ENCODE measurements at regions not wholly inside any gene's neighbourhood (a gene's known extent, or its start where the extent isn't known, plus 50 kb on each side); places are given as distances from the start of the nearest gene placed in this dataset.

DNA sequence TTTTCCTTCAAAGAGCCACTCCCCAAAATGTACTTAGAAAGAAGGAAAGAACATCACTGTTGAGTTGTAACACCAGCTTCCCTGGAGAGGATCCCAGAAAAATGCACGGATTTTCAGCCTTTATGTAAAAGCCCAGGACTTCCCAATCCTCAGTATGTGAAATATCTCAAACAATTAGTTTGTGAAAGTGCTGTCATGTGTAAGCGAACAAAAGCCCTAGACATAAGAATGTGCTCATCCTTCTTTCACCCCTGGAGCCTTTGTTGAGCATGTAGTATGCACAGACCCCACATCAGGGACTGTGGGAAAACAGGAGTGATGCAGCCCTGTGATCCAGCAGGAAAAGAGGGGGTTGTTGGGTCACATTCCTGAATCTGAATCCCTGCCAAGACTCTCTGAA is 441.4 kb upstream of the ZNF507 start:
- no peak for DNase-seq

DNA sequence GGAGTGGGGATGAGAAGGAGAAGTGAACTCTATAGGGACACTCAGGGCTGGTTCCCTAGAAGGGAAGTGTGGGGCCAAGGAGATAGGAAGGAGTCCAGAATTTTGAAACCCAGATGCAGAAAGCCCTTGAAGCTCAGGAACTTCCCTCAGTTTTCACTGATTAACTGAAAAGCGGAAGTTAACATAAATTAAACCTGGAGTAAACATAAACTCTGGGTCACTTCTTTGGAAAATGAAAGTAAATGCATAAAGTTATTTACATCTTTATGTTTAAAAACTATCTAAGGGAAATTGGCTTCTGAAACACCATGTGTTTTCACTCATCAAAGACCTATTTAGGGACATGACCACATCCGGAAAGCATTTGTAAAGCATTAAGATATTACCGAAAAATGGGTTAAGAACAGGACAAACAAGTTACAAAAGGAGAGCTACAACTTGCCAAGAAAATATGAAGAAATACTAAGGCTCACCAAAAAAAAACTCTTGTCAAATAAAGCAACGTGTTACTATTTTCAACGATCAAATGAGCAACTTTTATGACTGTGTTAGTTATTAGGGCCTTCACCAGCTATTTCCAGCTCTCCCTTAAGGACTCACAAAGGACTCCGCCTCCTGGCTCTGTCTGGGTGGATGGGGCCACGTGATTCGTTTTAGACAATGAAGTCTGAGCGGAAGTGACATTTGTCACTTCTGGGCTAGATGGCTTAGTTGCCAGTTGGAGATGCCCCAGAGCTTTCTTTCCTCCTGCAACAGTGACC is 439.1 kb upstream of the ZNF507 start:
- DNase-seq, result no peak

DNA sequence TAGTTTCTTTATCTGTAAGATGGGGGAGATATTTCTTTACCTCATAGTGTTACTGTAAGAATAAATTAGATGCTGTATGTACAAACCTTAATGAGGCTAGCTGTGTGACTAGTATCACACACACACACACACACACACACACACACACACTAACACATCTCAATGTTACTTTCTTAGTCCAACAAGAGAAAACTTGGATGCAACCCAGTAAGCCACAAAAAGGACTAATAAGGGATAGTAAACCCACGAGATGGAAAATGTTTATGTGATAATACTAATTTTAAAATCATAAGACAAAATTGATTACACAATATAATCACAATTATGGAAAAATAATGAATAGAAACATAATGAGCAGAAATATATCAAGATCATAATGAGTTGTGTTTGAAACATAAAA is 437.7 kb upstream of the ZNF507 start:
- no peak for DNase-seq

DNA sequence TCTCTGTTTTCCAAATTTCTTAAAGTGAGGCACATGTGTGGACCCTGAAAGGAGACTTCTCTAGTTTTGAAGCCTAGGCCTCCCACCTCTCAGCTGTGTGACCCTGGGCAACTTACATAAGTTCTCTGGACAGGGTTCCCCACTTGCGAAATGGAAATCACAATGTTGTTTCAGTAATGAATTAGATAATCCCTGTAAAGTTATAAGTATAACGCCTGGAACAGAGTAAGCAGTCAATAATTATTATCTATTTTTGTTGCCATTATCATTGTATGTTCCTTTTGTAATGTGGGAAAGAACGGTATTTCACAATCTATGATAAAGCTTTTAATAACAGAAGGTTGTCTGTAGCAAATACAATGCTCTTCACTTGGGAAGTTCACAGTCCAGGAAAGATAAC is 437.3 kb upstream of the ZNF507 start:
- DNase-seq, result no peak

DNA sequence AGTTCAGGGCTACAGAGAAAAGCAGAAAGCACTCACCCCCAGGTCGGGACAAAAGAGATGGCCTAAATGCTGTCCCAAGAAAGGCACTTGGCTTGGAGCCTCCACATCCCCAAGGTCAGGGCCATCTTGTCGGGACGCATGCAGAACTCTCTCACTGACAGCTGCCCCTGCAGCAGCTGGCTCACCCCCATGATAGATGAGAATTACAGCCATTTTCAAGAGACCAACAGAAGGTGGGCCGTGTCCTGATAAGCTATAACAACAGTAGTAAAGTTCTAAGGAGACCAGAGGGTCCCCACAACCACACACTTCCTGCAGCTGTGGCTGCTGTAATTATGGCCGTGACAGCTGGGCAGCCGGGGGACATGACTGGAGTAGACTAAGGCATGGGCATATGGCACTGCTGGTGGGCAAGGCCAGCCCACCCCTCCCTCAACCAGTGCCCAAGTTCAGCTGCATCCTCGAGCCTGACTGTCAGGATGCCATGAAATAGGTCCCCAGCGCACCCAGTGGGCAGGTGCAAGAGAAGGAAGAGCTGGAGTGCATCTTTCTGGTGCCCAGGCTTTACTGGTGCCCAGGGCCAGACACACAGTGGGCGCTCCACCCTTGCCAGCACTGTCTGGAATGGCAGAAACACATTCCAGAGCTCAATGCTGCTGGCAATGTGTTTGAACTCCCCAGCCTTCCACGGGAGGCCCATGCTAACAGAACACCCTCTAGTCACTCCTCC is 436.7 kb upstream of the ZNF507 start:
- DNase-seq, result no peak

DNA sequence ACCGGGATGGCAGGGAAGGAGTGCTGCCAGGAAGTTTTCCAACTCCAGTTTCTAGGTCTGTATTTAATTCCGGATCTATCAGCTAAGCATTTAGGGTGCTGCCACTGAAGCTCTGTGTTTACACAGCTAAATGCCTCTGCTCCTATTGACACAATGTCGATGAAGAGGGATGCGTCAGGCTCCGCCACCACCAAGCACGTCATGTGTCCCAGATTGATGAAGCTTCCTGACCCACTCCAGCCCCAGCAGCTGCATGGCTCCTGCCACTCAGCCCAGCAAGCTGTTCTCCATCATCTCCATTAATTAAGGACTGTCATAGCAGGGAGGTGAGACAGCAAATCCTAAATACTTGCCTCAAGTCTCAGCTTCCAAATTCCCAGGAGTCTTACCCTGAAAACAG is 435.2 kb upstream of the ZNF507 start:
- DNase-seq, result no peak

DNA sequence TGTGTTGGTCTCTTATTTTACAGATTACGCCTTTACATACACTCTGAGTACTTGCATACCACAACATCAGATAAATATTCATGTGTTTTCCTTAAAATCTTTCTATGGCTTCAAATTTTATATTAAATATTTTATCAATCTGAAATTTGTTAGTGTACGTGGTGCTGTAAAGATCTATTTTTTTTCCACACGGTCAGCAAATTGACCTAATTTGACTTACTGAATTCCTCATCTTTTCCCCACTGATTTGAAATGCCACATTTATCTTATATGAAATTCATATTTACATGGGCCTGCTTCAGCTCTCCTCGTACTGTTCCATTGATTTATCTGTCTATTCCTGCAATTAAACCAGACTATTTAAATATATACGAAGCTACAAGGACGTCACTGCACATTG is 433.8 kb upstream of the ZNF507 start:
- no peak for DNase-seq

DNA sequence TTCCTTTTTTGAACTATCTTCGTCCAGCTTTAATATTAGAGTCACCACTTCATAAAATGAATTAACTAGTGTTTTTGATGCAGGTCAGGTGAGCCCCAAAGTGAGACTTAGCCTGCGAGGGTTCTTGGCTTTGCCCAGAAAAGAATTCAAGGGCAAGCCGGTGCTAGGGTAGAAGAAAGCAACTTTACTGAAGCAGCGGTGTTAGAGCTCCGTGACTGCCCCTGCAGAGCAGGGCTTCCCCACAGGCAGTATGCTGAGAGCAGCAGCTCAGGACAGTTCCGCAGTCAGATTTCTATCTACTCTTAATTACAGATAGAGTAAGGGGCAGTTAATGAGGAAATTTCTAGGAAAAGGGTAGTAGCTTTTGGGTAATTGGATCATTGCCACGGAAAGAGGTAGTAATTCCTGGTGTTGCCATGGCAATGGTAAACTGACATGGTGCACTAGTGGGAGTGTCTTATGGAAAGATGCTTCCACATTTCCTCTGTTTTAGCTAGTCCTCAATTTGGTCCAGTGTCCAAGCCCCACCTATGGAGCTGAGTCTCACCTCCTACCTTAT is 432.2 kb upstream of the ZNF507 start:
- DNase-seq, result no peak

DNA sequence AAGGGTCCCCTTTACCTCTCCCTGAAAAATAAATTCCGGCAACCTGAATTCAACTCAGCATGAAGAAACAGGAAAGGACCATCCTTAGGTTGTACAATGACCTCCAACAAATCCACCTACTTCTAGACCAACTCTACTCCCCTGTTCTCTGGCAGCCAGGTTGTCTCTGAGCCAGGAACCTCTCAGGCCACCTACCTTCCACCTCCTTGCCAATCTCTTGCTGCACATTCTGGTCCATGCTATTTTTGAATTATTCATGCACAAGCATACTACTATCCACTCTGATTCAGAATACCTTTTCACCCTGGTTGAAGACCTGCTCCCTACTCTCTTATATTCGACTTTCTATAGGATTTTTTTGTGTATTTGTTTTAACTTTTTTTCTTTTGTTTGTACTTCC is 415.0 kb upstream of the ZNF507 start:
- DNase-seq, result no peak

DNA sequence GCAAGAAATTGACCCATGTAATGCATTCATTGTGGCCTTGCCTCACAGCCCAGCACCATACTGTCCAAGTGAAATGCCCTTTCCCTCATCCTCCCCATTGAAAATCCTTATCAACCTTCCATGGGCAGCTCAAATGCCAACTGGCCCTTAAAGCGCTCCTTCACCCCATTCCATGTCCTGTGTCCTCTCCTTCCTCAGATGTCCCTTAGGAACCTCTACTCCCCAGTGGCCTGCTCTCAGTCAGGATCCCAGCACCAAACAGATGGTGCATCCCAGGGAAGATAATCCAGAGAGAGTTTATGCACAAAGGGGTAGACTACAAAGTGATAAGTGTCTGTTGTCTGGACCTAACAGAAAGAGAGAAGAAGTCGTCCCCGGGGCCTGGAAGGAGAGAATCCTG is 407.4 kb upstream of the ZNF507 start:
- no peak for DNase-seq

DNA sequence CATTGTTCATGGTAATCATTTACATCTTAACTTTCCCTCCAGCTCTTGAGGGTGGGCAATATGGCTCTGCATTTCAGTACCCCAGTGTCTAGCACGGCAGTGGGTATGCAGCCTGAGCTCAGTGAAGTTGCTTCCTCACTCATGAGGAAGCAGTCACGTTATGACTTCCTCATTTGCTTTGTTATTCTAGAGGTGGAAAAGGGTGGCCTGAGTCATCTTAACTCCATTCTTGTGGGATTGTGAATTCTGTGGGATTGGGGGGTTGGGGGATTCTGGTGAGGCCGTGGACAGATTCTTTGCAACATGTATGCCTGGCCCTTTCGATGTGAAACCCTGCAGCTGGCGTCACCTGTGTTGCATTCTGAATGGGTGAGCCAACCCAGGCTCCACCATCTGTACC is 406.7 kb upstream of the ZNF507 start:
- DNase-seq, result no peak

DNA sequence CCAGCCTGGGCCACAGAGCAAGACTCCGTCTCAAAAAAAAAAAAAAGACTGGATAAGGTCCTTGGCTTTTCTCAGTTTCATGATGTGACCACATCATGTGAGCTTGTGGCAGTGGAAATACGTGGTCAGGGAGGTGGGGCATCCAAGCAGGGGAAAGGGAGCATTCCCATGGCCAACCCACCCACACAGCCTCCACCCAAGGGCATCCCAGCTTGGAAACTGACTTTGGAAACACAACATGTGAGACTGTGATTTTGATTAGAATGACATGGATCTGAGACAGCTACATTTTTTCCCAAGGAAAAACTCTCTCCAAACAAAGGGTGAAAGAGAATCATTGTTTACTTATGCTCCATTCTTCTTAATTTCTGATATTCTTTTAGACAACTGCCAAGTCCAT is 405.0 kb upstream of the ZNF507 start:
- no peak for DNase-seq

DNA sequence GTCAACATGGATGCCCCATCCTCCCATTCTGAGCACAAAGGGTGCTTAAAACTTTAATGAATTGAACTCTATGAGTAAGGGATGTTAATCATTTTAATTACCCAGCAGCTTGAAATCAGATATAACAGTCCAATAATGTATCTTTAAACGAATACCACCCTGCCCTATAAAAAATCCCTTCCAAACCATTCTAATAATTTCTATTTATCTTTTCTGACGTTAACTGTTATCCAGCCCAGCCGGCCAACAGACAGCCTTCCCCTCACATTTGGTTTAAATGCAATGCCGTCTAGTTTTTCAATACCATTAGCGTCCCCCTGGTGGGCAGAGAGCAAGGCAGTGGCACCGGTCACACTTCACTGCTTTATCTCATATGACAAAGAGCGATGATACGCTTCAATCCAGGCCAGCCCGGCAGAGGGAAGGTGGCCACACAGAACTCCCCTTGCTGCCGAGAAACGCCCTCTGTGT is 402.2 kb upstream of the ZNF507 start:
- DNase-seq, result no peak

DNA sequence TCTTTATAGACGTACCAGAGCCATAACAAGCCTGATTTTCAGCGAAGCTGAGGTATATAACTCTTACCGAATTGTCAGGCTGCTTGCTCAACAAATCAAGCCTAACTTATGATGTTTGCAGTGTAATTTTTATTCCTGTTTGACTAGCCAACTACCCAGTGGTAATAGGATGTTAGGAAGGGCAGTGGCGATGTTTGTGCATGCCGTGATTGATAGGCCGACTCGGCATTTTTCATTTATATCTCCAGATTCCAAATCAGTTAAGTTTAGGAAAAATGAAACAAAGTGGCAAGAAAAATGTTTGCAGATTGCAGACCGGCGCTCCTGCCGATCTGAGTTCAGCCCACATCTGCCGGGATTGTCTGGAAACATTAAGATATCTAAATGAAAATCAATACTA is 401.6 kb upstream of the ZNF507 start:
- no peak for DNase-seq

DNA sequence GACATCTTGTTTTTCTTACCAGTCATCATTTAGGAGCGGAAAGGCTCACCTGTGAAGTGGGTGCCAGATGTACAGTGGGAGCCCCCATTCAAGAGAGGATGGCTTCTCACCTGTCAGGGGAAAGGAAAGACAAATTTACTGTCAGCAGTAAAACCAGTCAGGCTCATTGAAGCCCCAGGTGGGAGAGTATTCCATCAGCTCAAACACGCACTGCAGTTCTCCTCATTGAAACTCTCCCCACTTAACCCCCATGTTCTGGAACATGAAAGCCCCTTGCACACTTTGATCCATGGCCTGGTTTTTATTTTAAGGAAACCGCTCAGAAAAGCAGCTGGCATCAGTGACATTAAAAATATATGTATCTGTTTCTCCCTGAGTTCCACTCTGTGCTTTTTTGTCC is 401.1 kb upstream of the ZNF507 start:
- no peak for DNase-seq

DNA sequence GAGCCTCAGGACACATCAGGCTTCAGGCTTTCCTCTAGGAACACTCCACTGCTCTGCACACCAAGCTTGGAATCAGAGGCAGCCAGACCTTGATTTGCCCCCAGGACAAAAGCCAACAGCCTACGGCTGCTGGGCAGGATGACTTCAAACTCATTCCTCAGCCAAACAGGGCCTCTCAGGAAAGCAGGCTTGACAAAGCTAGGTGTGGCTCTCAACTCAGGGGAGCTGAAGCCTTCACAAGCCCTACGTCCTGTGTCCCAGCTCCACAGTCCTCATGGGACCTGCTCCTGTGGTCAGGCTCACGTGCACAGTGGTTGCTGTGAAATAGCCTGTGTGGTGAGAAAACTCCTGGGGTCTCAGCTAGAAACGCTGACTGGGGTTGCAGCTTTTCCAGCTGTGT is 398.9 kb upstream of the ZNF507 start:
- DNase-seq, result no peak

DNA sequence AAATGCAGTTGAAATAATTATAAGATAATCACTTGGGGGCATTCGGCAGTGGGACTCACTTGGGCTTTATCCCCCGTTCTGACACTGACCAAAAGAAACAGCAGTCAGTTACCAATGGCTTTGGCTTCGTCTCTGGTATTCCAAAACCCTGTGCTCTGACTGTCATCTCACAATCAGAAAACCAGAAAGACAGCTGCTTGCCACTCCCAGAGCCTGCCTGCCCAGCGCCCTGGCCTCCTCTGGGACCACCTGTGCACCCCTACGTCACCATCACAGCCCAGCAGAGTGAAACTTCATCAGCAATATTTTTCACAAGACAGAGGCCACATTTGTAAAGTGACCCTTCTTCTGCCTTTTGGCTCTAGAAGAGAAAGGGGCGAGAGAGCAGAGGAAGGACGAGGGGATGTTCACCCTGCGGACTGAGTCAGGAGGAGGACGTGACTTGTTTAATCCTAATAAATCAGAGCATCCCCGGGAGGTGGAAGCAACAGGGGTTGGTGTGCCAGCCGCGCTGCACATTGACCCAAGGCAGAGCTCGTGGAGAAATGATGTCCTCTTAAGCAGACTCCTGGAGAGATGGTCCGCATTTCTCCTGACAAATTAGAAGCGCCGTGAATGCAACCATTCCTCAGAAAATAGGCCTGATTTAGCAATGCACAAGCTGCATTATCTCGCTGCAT is 397.8 kb upstream of the ZNF507 start:
- no peak for DNase-seq

DNA sequence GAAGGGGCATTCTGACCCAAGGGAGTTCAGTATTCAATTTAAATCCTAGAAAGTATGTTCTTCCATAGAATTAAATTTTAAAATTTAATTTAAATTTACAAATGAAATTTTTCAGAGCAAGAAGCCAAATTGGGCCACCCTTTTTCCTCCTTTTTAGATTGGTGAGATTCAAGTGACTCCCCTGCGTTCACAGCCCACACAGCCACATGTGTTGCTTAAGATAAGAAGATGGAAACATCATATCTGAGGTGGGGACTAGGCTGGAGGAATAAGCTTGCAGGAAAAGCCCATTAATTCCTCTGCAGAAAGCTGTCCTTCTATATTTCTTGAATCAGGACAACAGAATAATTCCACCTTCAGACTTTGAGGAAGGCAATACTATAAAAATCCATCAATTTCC is 392.7 kb upstream of the ZNF507 start:
- no peak for DNase-seq

DNA sequence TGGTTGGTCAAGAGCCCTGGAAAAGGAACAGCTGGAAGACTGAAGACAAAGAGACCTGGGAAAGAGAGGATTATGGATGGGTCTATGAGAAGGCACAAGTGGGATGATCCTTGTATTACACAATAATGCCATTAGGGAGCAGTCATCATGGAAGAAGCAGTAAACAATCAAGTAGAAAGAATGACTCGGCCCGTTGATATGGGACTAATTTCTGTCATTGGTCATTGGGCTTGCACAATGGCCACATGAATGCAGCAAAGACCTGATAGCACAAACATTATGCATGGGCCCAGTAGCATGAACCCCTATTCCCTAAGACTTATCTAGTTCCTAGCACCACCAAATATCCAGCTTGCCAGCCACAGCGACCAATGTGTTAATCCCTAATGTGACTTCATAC is 390.3 kb upstream of the ZNF507 start:
- no peak for DNase-seq

DNA sequence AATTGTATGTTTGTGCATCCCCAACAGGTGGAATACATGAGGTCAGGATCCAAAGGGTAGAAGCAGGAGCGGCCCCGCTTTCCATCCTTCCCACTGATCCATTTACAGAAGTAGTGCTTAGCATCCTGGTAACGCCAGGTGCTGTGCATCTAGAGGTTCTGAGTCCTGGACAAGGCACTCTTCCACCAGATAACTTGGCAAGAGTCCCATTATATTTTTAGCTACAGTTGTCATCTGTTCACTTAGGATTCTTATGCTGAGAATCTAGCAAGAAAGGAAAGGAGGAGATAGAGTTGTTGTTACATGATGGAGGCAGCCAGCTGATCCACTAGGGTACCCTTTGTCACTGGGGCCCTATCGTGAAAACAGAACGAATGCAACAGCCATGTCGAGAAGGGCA is 389.5 kb upstream of the ZNF507 start:
- no peak for DNase-seq

DNA sequence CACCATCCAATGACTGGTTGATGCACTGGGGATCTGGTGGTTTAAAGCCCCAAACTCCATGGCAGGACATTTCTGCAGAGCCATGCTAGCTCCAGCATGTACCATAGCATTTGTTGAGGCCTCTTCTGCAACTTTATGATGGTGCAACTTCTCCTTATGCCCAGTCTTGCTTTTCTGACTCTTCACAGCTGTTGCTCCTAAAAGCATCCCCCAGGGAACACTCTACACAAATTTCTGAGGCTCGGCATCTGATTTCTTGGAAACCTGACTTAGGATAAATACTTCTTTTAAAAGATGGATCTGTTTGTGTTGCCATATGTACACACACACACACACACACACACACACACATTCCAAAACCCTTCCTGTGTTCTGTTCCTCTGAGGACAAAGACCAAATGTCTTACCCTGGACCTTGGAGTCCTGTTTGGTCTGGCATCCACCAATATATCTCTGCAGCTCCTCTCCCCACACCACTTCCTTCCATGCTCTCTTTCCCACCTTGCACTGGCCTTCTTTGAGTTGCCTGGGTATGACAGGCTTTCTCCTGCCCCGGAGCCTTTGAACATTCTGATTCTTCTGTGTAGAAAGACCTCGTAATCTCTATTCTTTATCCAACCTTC is 388.5 kb upstream of the ZNF507 start:
- DNase-seq, result no peak

DNA sequence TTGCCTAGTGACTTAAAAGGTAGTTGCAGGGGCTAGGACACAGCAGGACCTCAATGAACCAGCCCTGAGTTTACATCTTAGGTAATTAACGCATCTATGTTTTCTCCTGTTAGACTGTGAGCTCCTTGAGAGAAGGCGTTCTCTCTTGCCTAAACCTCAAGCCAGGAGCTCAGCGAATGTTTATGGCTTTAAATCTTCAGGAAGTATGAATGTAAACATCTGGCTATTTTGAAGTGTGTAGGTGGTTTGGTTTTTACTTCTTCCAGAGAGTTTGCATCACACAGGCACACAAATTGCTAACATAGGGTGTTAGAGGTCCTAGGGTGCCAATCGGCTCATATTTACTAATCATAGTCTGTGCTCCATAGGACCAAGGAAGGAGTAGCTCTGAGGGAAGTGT is 387.7 kb upstream of the ZNF507 start:
- no peak for DNase-seq

DNA sequence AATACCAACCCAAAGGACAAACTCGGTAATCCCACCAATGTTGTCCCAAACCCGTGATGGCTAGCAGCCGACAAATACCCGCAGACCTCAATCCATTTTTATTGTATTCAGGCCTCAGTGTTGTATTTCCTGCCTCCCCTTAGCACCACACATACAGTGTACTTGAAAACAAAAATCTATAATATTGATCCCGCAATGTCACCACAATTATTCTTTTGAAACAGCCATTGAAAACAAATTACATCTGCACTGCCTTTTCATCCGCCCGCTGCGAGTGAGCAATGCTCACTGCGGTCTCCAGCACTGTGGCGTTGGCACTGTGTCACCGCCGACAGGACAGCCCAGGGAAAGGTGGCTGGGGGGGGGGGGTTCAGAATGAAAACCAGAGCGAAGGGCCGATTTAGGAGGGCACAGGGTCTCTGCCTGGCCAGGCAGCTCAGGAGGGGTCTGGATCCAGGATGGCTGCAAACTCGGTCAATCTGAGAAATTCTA is 385.8 kb upstream of the ZNF507 start:
- no peak for DNase-seq

All from RPMI8226 (cell line).